IMR-90 (cell line): ENCODE measurements at regions not wholly inside any gene's neighbourhood (a gene's known extent, or its start where the extent isn't known, plus 50 kb on each side); places are given as distances from the start of the nearest gene placed in this dataset.

Source experiments
- ATAC-seq: fragments of 200-7000 bp; cut with Tn5 transposase; 2 replicates; pipeline ENCODE4 v1.9.1; 2020; ENCODE audit warnings: low read depth, mild to moderate bottlenecking, moderate library complexity
- BruUV-seq: library from RNA; stranded (reverse); fragments of 400-500 nt; replicated peaks from 2 replicates; lab custom pipeline; 2021; lab: Mats Ljungman, UMichigan
- CTCF ChIA-PET: fragments of 300-600 bp; formaldehyde crosslinking; extraction: SDS; loops from one replicate; lab custom pipeline; 2021; ENCODE audit warnings: antibody characterized with exemption; lab: Yijun Ruan, JAX
- POLR2A ChIA-PET: fragments of 300-600 bp; sonication (Branson Sonifier 250); formaldehyde crosslinking; loops from one replicate; lab custom pipeline; 2022; ENCODE audit warnings: antibody characterized with exemption; ENCODE audit not compliant: unreplicated experiment; lab: Charles Lee
- DNase-seq: peaks from one replicate; pipeline ENCODE4 v3.0.0; 2013
- H2AFZ ChIP-seq: replicated peaks from 2 replicates; pipeline ENCODE3; 2013; ENCODE audit warnings: low read length, mild to moderate bottlenecking; ENCODE audit not compliant: poor library complexity
- H2AK5ac ChIP-seq: 2 replicates; pipeline ENCODE4 v1.6.1; 2013; ENCODE audit warnings: low read depth, low read length, inconsistent platforms
- H2AK9ac ChIP-seq: replicated peaks from 2 replicates; pipeline ENCODE3; 2013; ENCODE audit warnings: mild to moderate bottlenecking, low read depth, low read length, moderate library complexity; ENCODE audit not compliant: poor library complexity
- H2BK120ac ChIP-seq: 2 replicates; pipeline ENCODE4 v1.6.1; 2013; ENCODE audit warnings: low read depth, low read length, inconsistent platforms
- H2BK15ac ChIP-seq: 3 replicates; pipeline ENCODE4 v1.6.1; 2013; ENCODE audit warnings: low read depth, low read length, inconsistent platforms
- H2BK20ac ChIP-seq: 2 replicates; pipeline ENCODE4 v1.6.1; 2013; ENCODE audit warnings: low read depth, mild to moderate bottlenecking, inconsistent platforms, low read length, moderate library complexity
- H2BK5ac ChIP-seq: 2 replicates; pipeline ENCODE4 v1.6.1; 2013; ENCODE audit warnings: mild to moderate bottlenecking, low read depth, low read length, inconsistent platforms; ENCODE audit not compliant: poor library complexity, severe bottlenecking
- H3K14ac ChIP-seq: replicated peaks from 2 replicates; pipeline ENCODE4 v1.6.1; 2013; ENCODE audit warnings: low read depth, low read length, inconsistent platforms
- H3K18ac ChIP-seq: 2 replicates; pipeline ENCODE4 v1.6.1; 2013; ENCODE audit warnings: low read depth, low read length, control low read depth
- H3K23ac ChIP-seq: 2 replicates; pipeline ENCODE4 v1.6.1; 2013; ENCODE audit warnings: low read depth, low read length, inconsistent platforms
- H3K27ac ChIP-seq: 2 replicates; pipeline ENCODE4 v1.5.1; 2013; ENCODE audit warnings: mild to moderate bottlenecking, control low read depth, low read length; ENCODE audit not compliant: insufficient read depth
- H3K27me3 ChIP-seq: 2 replicates; pipeline ENCODE4 v1.6.1; 2013; ENCODE audit warnings: low read length; ENCODE audit not compliant: control insufficient read depth, insufficient read depth
- H3K36me3 ChIP-seq: 2 replicates; pipeline ENCODE4 v1.6.1; 2013; ENCODE audit warnings: low read length, mixed read lengths; ENCODE audit not compliant: control insufficient read depth, insufficient read depth
- H3K4ac ChIP-seq: 2 replicates; pipeline ENCODE4 v1.6.1; 2013; ENCODE audit warnings: low read depth, low read length, inconsistent platforms
- H3K4me1 ChIP-seq: 2 replicates; pipeline ENCODE4 v1.6.1; 2013; ENCODE audit warnings: low read length, mixed read lengths; ENCODE audit not compliant: control insufficient read depth, insufficient read depth
- H3K4me2 ChIP-seq: 2 replicates; pipeline ENCODE4 v1.6.1; 2013; ENCODE audit warnings: low read depth, mild to moderate bottlenecking, control low read depth, low read length, moderate library complexity
- H3K4me3 ChIP-seq: 2 replicates; pipeline ENCODE4 v1.5.1; 2013; ENCODE audit warnings: low read depth, mild to moderate bottlenecking, control low read depth, low read length, moderate library complexity; ENCODE audit not compliant: insufficient read depth
- H3K56ac ChIP-seq: 2 replicates; pipeline ENCODE4 v1.6.1; 2013; ENCODE audit warnings: low read length, inconsistent platforms; ENCODE audit not compliant: insufficient read depth; ENCODE audit errors: extremely low read depth
- H3K79me1 ChIP-seq, 2 experiments: 2 replicates each; pipeline ENCODE4 v1.6.1; 2013; ENCODE audit warnings: low read length in 2 of 2, inconsistent platforms in 1 of 2, low read depth in 1 of 2
- H3K9ac ChIP-seq: 2 replicates; pipeline ENCODE4 v1.6.1; 2013; ENCODE audit warnings: low read depth, low read length, control low read depth
- H3K9me1 ChIP-seq: 2 replicates; pipeline ENCODE4 v1.6.1; 2013; ENCODE audit warnings: low read length, inconsistent platforms; ENCODE audit not compliant: insufficient read depth
- H3K9me3 ChIP-seq: 2 replicates; pipeline ENCODE4 v1.6.1; 2013; ENCODE audit warnings: low read length; ENCODE audit not compliant: control insufficient read depth, insufficient read depth
- H4K20me1 ChIP-seq: 2 replicates; pipeline ENCODE4 v1.6.1; 2013; ENCODE audit warnings: low read length, inconsistent platforms; ENCODE audit not compliant: insufficient read depth
- H4K5ac ChIP-seq: 2 replicates; pipeline ENCODE4 v1.6.1; 2013; ENCODE audit warnings: mild to moderate bottlenecking, low read depth, low read length, control low read depth
- H4K8ac ChIP-seq, 2 experiments: 2 replicates each; pipeline ENCODE4 v1.6.1; 2013; ENCODE audit warnings: low read depth in 2 of 2, low read length in 2 of 2, control low read depth in 1 of 2, inconsistent platforms in 1 of 2
- H4K91ac ChIP-seq: 2 replicates; pipeline ENCODE4 v1.6.1; 2013; ENCODE audit warnings: low read depth, low read length, inconsistent platforms; ENCODE audit not compliant: insufficient read depth
- MXI1 ChIP-seq: IDR thresholded peaks from 2 replicates; pipeline ENCODE4 v1.6.1; 2012; ENCODE audit warnings: low read depth, mild to moderate bottlenecking, low read length, moderate library complexity, borderline replicate concordance
- RFX5 ChIP-seq: IDR thresholded peaks from 2 replicates; pipeline ENCODE4 v1.8.0; 2012; ENCODE audit warnings: low read depth, mild to moderate bottlenecking, low read length, moderate library complexity
- SMC3 ChIP-seq: fragments of 150-350 bp; IDR thresholded peaks from 2 replicates; pipeline ENCODE4 v1.6.1; 2016; ENCODE audit warnings: low read depth, mild to moderate bottlenecking, antibody characterized with exemption, low read length, moderate library complexity
- USF2 ChIP-seq: fragments of 150-350 bp; IDR thresholded peaks from 2 replicates; pipeline ENCODE4 v1.6.1; 2017; ENCODE audit warnings: mild to moderate bottlenecking, antibody characterized with exemption, low read length, low read depth
- WGBS, 2 experiments: methylation state at CpG; one replicate each; pipeline versions ENCODE4 v1.1.5 to v1.1.7; 2013; ENCODE audit warnings: missing lambda C conversion rate in 2 of 2; ENCODE audit not compliant: insufficient read length in 1 of 2; ENCODE audit errors: extremely low coverage in 2 of 2; 5-methylcytosine and 5-hydroxymethylcytosine counted together
- dilution Hi-C: fragments of 300-500 bp; cut with HindIII; formaldehyde crosslinking; loops from one replicate; pipeline ENCODE4 v1.14.3; 2018; ENCODE audit warnings: low sequenced_read_pairs; ENCODE audit not compliant: unreplicated experiment
- in situ Hi-C: fragments of 300-500 bp; cut with MboI; formaldehyde crosslinking; loops from 3 replicates; pipeline ENCODE4 v1.14.3; 2019; ENCODE audit warnings: low sequenced_read_pairs, inconsistent platforms, mixed read lengths
- intact Hi-C: fragments of 100-400 bp; cut with micrococcal nuclease; formaldehyde crosslinking; loops from 2 replicates; pipeline ENCODE4 v1.10.0; 2022

- Histone ChIP-seq H3K27ac (no peak overlapping the region), H3K4me2 (no peak overlapping the region), H4K5ac (no peak overlapping the region), H2BK15ac (no peak overlapping the region), H3K14ac (no peak overlapping the region), H3K18ac (no peak overlapping the region), H3K9me1 (no peaks in the 10 kb centered on the region), H3K27me3 (no peaks in the 10 kb centered on the region), H2AK5ac (no peak overlapping the region), H3K4ac (no peak overlapping the region), H3K79me1 (no peaks in the 10 kb centered on the region), H3K23ac (no peak overlapping the region), H4K91ac (no peak overlapping the region), H2BK5ac (no peak overlapping the region), H3K36me3 (no peaks in the 10 kb centered on the region), H3K4me3 (no peak overlapping the region), H2BK20ac (no peak overlapping the region), H4K20me1 (no peaks in the 10 kb centered on the region), H2BK120ac (no peak overlapping the region), H4K8ac (no peak overlapping the region), H3K56ac (no peak overlapping the region), H3K4me1 (no peaks in the 10 kb centered on the region), H3K9me3 (peaks cover 3% of the 10 kb centered on the region; the same call in 1 of the 2 replicates), H3K9ac (no peak overlapping the region), H2AFZ (no peak overlapping the region), H2AK9ac (no peak overlapping the region)
- intact Hi-C loops, result no loop called here
- dilution Hi-C loops, result no loop called here
- no peak for DNase-seq
- no peak for ATAC-seq
- in situ Hi-C loops, result no loop called here
- CTCF ChIA-PET, result no interaction called here
- POLR2A ChIA-PET, result no interaction called here
- 100% methylated on average over 2 of the region's 14 CpGs; no CpG with 5 or more reads in 1 of the 2 experiments for WGBS, 2 experiments
- no TSS peak for BruUV-seq
- no peak for TF ChIP-seq USF2
- TF ChIP-seq SMC3, result no peak
- TF ChIP-seq RFX5, result no peak
- no peak for TF ChIP-seq MXI1
Measured at GRCh38 chr2:5474716-5475115, 217.5 kb upstream of the SOX11 start.
